8988T (cell line): ENCODE measurements at regions not wholly inside any gene's neighbourhood (a gene's known extent, or its start where the extent isn't known, plus 50 kb on each side); places are given as distances from the start of the nearest gene placed in this dataset.
"Not testable (repeated sequence)": the region's sequence is repeated elsewhere in the genome, so short reads cannot be mapped to it uniquely, and the experiment has no call there.

Experiments used
- DNase-seq: peaks from one replicate; pipeline ENCODE4 v3.0.0; 2011

- no peak for DNase-seq
Measured at GRCh38 chr1:245019910-245020486, 134.8 kb upstream of the KIF26B start.

- no peak for DNase-seq
Measured at GRCh38 chr1:245016700-245017099, 138.1 kb upstream of the KIF26B start.

- DNase-seq = no peak
Measured at GRCh38 chr1:245015031-245015430, 139.8 kb upstream of the KIF26B start.

- DNase-seq = no peak
Measured at GRCh38 chr1:245014247-245015029, 140.3 kb upstream of the KIF26B start.

- DNase-seq = no peak
Measured at GRCh38 chr1:245010018-245010614, 144.7 kb upstream of the KIF26B start.

- DNase-seq = no peak
Measured at GRCh38 chr1:245008761-245009160, 144.4 kb upstream of the HNRNPU start.

GRCh38 chr1:245007852-245008251, 143.5 kb upstream of the HNRNPU start:
- DNase-seq = no peak

- DNase-seq = no peak
Measured at GRCh38 chr1:245003246-245003645, 138.9 kb upstream of the HNRNPU start.

GRCh38 chr1:245001252-245001651, 136.9 kb upstream of the HNRNPU start:
- DNase-seq = no peak

- no peak for DNase-seq
Measured at GRCh38 chr1:245000872-245001188, 136.5 kb upstream of the HNRNPU start.

- DNase-seq = not testable (repeated sequence)
Measured at GRCh38 chr1:244999644-245000043, 135.3 kb upstream of the HNRNPU start.

GRCh38 chr1:244998717-244999346, 134.5 kb upstream of the HNRNPU start:
- no peak for DNase-seq

GRCh38 chr1:244995602-244996400, 131.5 kb upstream of the HNRNPU start:
- DNase-seq = no peak

GRCh38 chr1:244992833-244993232, 128.5 kb upstream of the HNRNPU start:
- DNase-seq = no peak

- no peak for DNase-seq
Measured at GRCh38 chr1:244989813-244990212, 125.5 kb upstream of the HNRNPU start.

- no peak for DNase-seq
Measured at GRCh38 chr1:244988521-244988920, 124.2 kb upstream of the HNRNPU start.

GRCh38 chr1:244980605-244981004, 116.3 kb upstream of the HNRNPU start:
- no peak for DNase-seq

- DNase-seq = no peak
Measured at GRCh38 chr1:244974550-244974949, 110.2 kb upstream of the HNRNPU start.

GRCh38 chr1:244974106-244974505, 109.8 kb upstream of the HNRNPU start:
- DNase-seq = no peak

- DNase-seq = no peak
Measured at GRCh38 chr1:244971552-244972216, 107.3 kb upstream of the HNRNPU start.

- no peak for DNase-seq
Measured at GRCh38 chr1:244970744-244971551, 106.6 kb upstream of the HNRNPU start.
